ENCODE measurements at regions not wholly inside any gene's neighbourhood (a gene's known extent, or its start where the extent isn't known, plus 50 kb on each side); places are given as distances from the start of the nearest gene placed in this dataset.

DNA sequence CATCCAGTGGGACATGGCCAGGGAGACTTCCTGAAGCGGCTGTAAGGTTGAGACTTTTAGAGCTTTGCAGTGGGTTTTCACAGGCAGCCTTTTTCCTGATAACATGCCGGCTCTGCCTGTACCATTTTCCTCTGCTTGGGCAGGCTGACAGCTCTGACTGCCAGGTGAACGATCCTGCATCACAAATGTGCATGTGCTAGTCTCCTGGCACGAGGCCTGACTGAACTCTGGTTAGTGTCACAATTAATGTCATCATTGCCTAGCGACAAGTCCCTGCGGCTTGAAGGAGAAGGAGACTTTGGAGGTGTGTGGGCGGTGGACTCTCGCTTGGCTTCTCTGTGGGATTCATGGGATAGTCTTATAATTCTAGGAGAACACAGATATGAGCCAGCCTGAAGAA is 783.6 kb upstream of the TSPY4 start:
- Histone ChIP-seq H3K36me3 (no peaks in the 10 kb centered on the region), H3K27me3 (no peaks in the 10 kb centered on the region), H3K4me1 (no peaks in the 10 kb centered on the region), H3K9me3 (no peaks in the 10 kb centered on the region), H3K4me3 (no peak overlapping the region), H3K27ac (no peak overlapping the region)
- no peak for TF ChIP-seq POLR2A (IDR thresholded peaks at IDR 0.05)
- TF ChIP-seq, protein P1, sequence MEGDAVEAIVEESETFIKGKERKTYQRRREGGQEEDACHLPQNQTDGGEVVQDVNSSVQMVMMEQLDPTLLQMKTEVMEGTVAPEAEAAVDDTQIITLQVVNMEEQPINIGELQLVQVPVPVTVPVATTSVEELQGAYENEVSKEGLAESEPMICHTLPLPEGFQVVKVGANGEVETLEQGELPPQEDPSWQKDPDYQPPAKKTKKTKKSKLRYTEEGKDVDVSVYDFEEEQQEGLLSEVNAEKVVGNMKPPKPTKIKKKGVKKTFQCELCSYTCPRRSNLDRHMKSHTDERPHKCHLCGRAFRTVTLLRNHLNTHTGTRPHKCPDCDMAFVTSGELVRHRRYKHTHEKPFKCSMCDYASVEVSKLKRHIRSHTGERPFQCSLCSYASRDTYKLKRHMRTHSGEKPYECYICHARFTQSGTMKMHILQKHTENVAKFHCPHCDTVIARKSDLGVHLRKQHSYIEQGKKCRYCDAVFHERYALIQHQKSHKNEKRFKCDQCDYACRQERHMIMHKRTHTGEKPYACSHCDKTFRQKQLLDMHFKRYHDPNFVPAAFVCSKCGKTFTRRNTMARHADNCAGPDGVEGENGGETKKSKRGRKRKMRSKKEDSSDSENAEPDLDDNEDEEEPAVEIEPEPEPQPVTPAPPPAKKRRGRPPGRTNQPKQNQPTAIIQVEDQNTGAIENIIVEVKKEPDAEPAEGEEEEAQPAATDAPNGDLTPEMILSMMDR (IDR thresholded peaks at IDR 0.05): no peak
- DNase-seq: no peak

DNA sequence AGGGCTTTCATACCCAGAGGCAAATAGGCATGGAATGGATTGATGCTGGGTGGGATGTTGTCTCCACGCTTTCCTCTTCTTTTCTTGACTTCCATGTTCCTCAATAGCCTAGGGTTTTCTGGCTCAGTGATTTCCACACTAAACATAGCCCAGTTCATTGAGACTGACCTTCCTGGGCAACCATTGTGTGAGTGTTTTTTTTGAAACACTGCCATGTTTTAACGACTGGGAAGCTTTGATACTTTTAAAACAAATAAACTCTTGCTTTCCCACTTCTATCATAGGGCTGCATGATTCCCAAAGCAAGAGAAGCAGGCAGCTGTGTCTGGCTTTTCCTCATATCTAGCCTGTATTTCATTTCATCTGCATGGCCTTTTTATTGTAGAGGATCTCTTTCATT is 775.9 kb upstream of the TSPY4 start:
- Histone ChIP-seq H3K27me3 (no peaks in the 10 kb centered on the region), H3K4me3 (no peak overlapping the region), H3K4me1 (no peaks in the 10 kb centered on the region), H3K27ac (no peak overlapping the region), H3K9me3 (no peaks in the 10 kb centered on the region), H3K36me3 (no peaks in the 10 kb centered on the region)
- TF ChIP-seq, protein P1 (IDR thresholded peaks at IDR 0.05): no peak
- TF ChIP-seq POLR2A (IDR thresholded peaks at IDR 0.05): no peak
- DNase-seq: no peak

DNA sequence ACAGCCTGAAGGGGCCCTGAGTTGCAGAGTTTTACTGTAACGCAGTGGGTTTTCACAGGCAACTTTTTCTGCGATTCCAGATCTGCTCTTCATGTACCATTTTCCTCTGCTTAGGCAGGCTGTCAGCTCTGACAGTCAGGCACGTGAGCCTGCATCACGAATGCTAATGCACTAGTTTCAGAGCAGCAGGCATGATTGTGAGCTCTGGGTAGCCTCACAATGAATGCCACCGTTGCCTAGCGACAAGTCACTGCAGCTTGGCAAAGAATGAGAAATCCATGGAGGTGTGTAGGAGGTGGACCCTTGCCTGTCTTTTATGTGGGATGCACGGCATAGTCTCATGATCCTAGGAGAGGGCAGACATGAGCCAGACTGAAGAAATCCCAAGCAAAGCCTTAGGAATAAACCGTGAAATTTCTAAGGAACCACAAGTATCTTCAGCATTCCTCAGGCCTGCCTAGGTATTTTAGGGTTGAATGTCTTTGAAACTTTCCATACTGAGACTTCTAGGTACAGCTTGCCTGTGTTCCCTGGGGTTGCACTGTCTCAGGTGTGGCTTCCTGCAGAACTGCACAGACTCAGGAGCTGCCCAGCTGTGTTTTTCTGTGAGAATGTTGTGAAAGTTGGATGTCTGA is 774.7 kb upstream of the TSPY4 start:
- Histone ChIP-seq H3K4me3 (no peak overlapping the region), H3K9me3 (no peaks in the 10 kb centered on the region), H3K27me3 (no peaks in the 10 kb centered on the region), H3K36me3 (no peaks in the 10 kb centered on the region), H3K4me1 (no peaks in the 10 kb centered on the region), H3K27ac (no peak overlapping the region)
- no peak for DNase-seq
- TF ChIP-seq, protein P1 (IDR thresholded peaks at IDR 0.05): no peak
- no peak for TF ChIP-seq POLR2A (IDR thresholded peaks at IDR 0.05)

DNA sequence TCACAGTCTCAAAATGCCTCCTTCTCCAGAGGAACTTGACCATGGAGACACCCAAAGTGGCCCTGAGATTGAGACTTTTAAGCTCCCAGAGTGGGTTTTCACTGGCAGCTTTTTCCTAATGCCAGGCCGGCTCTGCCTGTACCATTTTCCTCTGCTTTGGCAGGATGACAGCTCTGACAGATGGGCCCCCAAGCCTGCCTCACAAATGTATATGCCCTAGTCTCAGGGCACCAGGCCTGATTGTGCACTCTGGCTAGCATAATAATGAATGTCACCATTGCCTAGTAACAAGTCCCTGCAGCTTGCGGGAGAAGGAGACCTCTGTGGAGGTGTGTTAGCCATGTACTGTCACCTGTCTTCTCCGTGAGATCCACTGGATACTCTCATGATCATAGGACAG is 772.8 kb upstream of the TSPY4 start:
- Histone ChIP-seq H3K9me3 (no peaks in the 10 kb centered on the region), H3K4me3 (no peak overlapping the region), H3K27me3 (no peaks in the 10 kb centered on the region), H3K4me1 (no peaks in the 10 kb centered on the region), H3K27ac (no peak overlapping the region), H3K36me3 (no peaks in the 10 kb centered on the region)
- DNase-seq: no peak
- TF ChIP-seq, protein P1 (IDR thresholded peaks at IDR 0.05): no peak
- TF ChIP-seq POLR2A (IDR thresholded peaks at IDR 0.05): no peak

DNA sequence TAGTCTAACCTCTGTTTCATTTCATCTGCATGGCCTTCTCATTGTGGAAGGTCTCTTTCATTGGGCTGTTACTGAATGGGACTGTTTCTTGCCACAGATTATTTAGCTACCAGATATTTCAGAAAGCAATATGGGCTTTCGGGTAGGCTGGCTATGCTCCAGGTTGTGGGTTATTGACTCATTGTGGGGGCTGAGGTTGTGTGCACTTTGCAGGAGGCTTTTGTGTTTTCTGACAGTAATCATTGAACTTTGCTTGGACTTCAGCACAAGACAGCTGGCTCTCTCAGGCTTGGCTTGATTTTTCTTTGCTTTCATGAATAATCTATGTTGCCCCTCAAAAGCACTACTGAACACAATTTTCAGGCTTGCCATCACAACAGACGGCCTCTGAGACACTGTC is 771.1 kb upstream of the TSPY4 start:
- Histone ChIP-seq H3K27ac (no peak overlapping the region), H3K27me3 (no peaks in the 10 kb centered on the region), H3K9me3 (no peaks in the 10 kb centered on the region), H3K4me1 (no peaks in the 10 kb centered on the region), H3K36me3 (no peaks in the 10 kb centered on the region), H3K4me3 (no peak overlapping the region)
- TF ChIP-seq, protein P1 (IDR thresholded peaks at IDR 0.05): no peak
- no peak for TF ChIP-seq POLR2A (IDR thresholded peaks at IDR 0.05)
- no peak for DNase-seq

DNA sequence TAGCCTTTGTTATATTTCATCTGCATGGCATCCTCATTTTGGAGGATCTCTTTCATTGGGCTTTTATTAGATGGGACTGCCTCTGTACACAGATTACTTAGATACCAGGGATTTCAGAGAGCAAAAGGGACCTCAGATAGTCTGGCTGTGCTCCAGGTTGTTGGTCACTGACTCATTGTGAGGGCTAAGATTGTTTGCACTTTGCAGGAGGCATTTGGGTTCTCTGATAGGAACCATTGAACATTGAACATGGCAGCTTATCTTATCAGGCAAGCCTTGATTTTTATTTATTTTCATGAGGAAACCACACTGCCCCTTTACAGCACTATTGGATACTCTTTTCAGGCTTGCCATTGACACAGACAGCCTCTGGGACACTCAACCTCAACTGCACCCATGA is 766.9 kb upstream of the TSPY4 start:
- H3K27ac ChIP-seq: no peak overlapping the region
- no peak for TF ChIP-seq POLR2A (IDR thresholded peaks at IDR 0.05)
- TF ChIP-seq, protein P1 (IDR thresholded peaks at IDR 0.05): no peak
- no peak overlapping the region for H3K4me3 ChIP-seq
- no peaks in the 10 kb centered on the region for H3K36me3 ChIP-seq
- no peaks in the 10 kb centered on the region for H3K9me3 ChIP-seq
- no peak for DNase-seq
- H3K4me1 ChIP-seq: no peaks in the 10 kb centered on the region
- H3K27me3 ChIP-seq: no peaks in the 10 kb centered on the region

Data from Peyer's patch (tissue), 4 donors.